ENCODE measurements at regions not wholly inside any gene's neighbourhood (a gene's known extent, or its start where the extent isn't known, plus 50 kb on each side); places are given as distances from the start of the nearest gene placed in this dataset.

- no peak for ATAC-seq (replicated peaks)
- peaks cover 4% of the 10 kb centered on the region for H3K27me3 Mint-ChIP-seq
These were observed 147.9 kb upstream of the NCOR2 start for GRCh38 chr12:124715121-124715990.

GRCh38 chr12:124713436-124714082 lies 146.1 kb upstream of the NCOR2 start:
- H3K4me1 Mint-ChIP-seq, result peaks cover 12% of the 10 kb centered on the region
- H3K36me3 Mint-ChIP-seq (ENCODE audit: low read depth), result peaks cover 9% of the 10 kb centered on the region
- peak overlapping the region; percentile 77 for H3K27ac Mint-ChIP-seq
- peak overlapping the region; percentile 59 for H3K4me3 Mint-ChIP-seq
- peak; percentile 95 for ATAC-seq (replicated peaks)
- no peaks in the 10 kb centered on the region for H3K9me3 Mint-ChIP-seq
- no peaks in the 10 kb centered on the region for H3K27me3 Mint-ChIP-seq

More at GRCh38 chr12:124715121-124715990, 147.9 kb upstream of the NCOR2 start:
- Mint-ChIP-seq H3K27ac (no peak overlapping the region), H3K36me3 (ENCODE audit: low read depth) (peaks cover 9% of the 10 kb centered on the region), H3K4me1 (peaks cover 12% of the 10 kb centered on the region), H3K9me3 (no peaks in the 10 kb centered on the region), H3K4me3 (no peak overlapping the region)

GRCh38 chr12:124713041-124713435 lies 145.6 kb upstream of the NCOR2 start:
- peaks cover 9% of the 10 kb centered on the region for H3K36me3 Mint-ChIP-seq (ENCODE audit: low read depth)
- peak overlapping the region; percentile 59 for H3K4me3 Mint-ChIP-seq
- no peaks in the 10 kb centered on the region for H3K9me3 Mint-ChIP-seq
- H3K27me3 Mint-ChIP-seq, result no peaks in the 10 kb centered on the region
- H3K4me1 Mint-ChIP-seq, result peaks cover 12% of the 10 kb centered on the region
- no peak for ATAC-seq (replicated peaks)
- H3K27ac Mint-ChIP-seq, result peak overlapping the region; percentile 77

- peaks cover 12% of the 10 kb centered on the region for H3K4me1 Mint-ChIP-seq
- no peaks in the 10 kb centered on the region for H3K27me3 Mint-ChIP-seq
- no peaks in the 10 kb centered on the region for H3K9me3 Mint-ChIP-seq
- H3K36me3 Mint-ChIP-seq (ENCODE audit: low read depth), result peaks cover 9% of the 10 kb centered on the region
- no peak overlapping the region for H3K27ac Mint-ChIP-seq
- no peak overlapping the region for H3K4me3 Mint-ChIP-seq
- ATAC-seq (replicated peaks), result no peak
These were observed 143.9 kb upstream of the NCOR2 start for GRCh38 chr12:124711344-124711743.

GRCh38 chr12:124709722-124710687 lies 142.6 kb upstream of the NCOR2 start:
- H3K4me1 Mint-ChIP-seq, result peaks cover 12% of the 10 kb centered on the region
- no peak overlapping the region for H3K4me3 Mint-ChIP-seq
- peaks cover 9% of the 10 kb centered on the region for H3K36me3 Mint-ChIP-seq (ENCODE audit: low read depth)
- H3K9me3 Mint-ChIP-seq, result no peaks in the 10 kb centered on the region
- H3K27ac Mint-ChIP-seq, result no peak overlapping the region
- H3K27me3 Mint-ChIP-seq, result no peaks in the 10 kb centered on the region
- no peak for ATAC-seq (replicated peaks)

- H3K27me3 Mint-ChIP-seq, result no peaks in the 10 kb centered on the region
- no peaks in the 10 kb centered on the region for H3K36me3 Mint-ChIP-seq (ENCODE audit: low read depth)
- no peaks in the 10 kb centered on the region for H3K9me3 Mint-ChIP-seq
- no peaks in the 10 kb centered on the region for H3K4me1 Mint-ChIP-seq
- no peak overlapping the region for H3K27ac Mint-ChIP-seq
- no peak for ATAC-seq (replicated peaks)
- H3K4me3 Mint-ChIP-seq, result no peak overlapping the region
These were observed 139.9 kb upstream of the NCOR2 start for GRCh38 chr12:124707316-124707715.

- no peak for ATAC-seq (replicated peaks)
- no peaks in the 10 kb centered on the region for H3K36me3 Mint-ChIP-seq (ENCODE audit: low read depth)
- H3K27ac Mint-ChIP-seq, result no peak overlapping the region
- no peaks in the 10 kb centered on the region for H3K27me3 Mint-ChIP-seq
- H3K9me3 Mint-ChIP-seq, result no peaks in the 10 kb centered on the region
- no peaks in the 10 kb centered on the region for H3K4me1 Mint-ChIP-seq
- no peak overlapping the region for H3K4me3 Mint-ChIP-seq
These were observed 139.0 kb upstream of the NCOR2 start for GRCh38 chr12:124706363-124706762.

GRCh38 chr12:124705545-124706138 lies 138.2 kb upstream of the NCOR2 start:
- H3K4me3 Mint-ChIP-seq, result no peak overlapping the region
- H3K27ac Mint-ChIP-seq, result no peak overlapping the region
- H3K36me3 Mint-ChIP-seq (ENCODE audit: low read depth), result no peaks in the 10 kb centered on the region
- ATAC-seq (replicated peaks), result no peak
- no peaks in the 10 kb centered on the region for H3K27me3 Mint-ChIP-seq
- no peaks in the 10 kb centered on the region for H3K4me1 Mint-ChIP-seq
- no peaks in the 10 kb centered on the region for H3K9me3 Mint-ChIP-seq

GRCh38 chr12:124704619-124705018 lies 137.2 kb upstream of the NCOR2 start:
- no peak for ATAC-seq (replicated peaks)
- H3K36me3 Mint-ChIP-seq (ENCODE audit: low read depth), result no peaks in the 10 kb centered on the region
- H3K4me1 Mint-ChIP-seq, result no peaks in the 10 kb centered on the region
- H3K9me3 Mint-ChIP-seq, result no peaks in the 10 kb centered on the region
- H3K27ac Mint-ChIP-seq, result no peak overlapping the region
- H3K4me3 Mint-ChIP-seq, result no peak overlapping the region
- no peaks in the 10 kb centered on the region for H3K27me3 Mint-ChIP-seq

GRCh38 chr12:124703856-124704255 lies 136.4 kb upstream of the NCOR2 start:
- ATAC-seq (replicated peaks), result no peak
- Mint-ChIP-seq H3K36me3 (ENCODE audit: low read depth) (no peaks in the 10 kb centered on the region), H3K4me1 (no peaks in the 10 kb centered on the region), H3K27ac (no peak overlapping the region), H3K4me3 (no peak overlapping the region), H3K9me3 (no peaks in the 10 kb centered on the region), H3K27me3 (peaks cover 6% of the 10 kb centered on the region)

- Mint-ChIP-seq H3K4me3 (no peak overlapping the region), H3K4me1 (no peaks in the 10 kb centered on the region)
These were observed 135.3 kb upstream of the NCOR2 start for GRCh38 chr12:124702736-124703135.

GRCh38 chr12:124700810-124701592 lies 133.6 kb upstream of the NCOR2 start:
- no peak for ATAC-seq (replicated peaks)
- Mint-ChIP-seq H3K9me3 (no peaks in the 10 kb centered on the region), H3K27me3 (peaks cover 7% of the 10 kb centered on the region), H3K4me3 (no peak overlapping the region), H3K27ac (no peak overlapping the region), H3K4me1 (no peaks in the 10 kb centered on the region), H3K36me3 (ENCODE audit: low read depth) (no peaks in the 10 kb centered on the region)

More at GRCh38 chr12:124702736-124703135, 135.3 kb upstream of the NCOR2 start:
- H3K9me3 Mint-ChIP-seq, result no peaks in the 10 kb centered on the region
- no peak overlapping the region for H3K27ac Mint-ChIP-seq
- peaks cover 7% of the 10 kb centered on the region for H3K27me3 Mint-ChIP-seq
- no peak for ATAC-seq (replicated peaks)
- H3K36me3 Mint-ChIP-seq (ENCODE audit: low read depth), result no peaks in the 10 kb centered on the region

GRCh38 chr12:124699909-124700308 lies 132.5 kb upstream of the NCOR2 start:
- ATAC-seq (replicated peaks), result no peak
- Mint-ChIP-seq H3K36me3 (ENCODE audit: low read depth) (no peaks in the 10 kb centered on the region), H3K9me3 (no peaks in the 10 kb centered on the region), H3K27ac (no peak overlapping the region), H3K4me3 (no peak overlapping the region), H3K27me3 (peaks cover 7% of the 10 kb centered on the region), H3K4me1 (no peaks in the 10 kb centered on the region)
